Karpas-422 (cell line): ENCODE measurements at regions not wholly inside any gene's neighbourhood (a gene's known extent, or its start where the extent isn't known, plus 50 kb on each side); places are given as distances from the start of the nearest gene placed in this dataset.

ENCODE experiments used
- DNase-seq: peaks from one replicate; pipeline ENCODE4 v3.0.0-alpha.2; 2015
- H2AFZ ChIP-seq: fragments of 200-600 bp; sonication (generic); 2 replicates; pipeline ENCODE4 v1.6.1; 2014; ENCODE audit warnings: antibody characterized with exemption, low read length, mixed read lengths
- H3K27ac ChIP-seq: fragments of 200-600 bp; sonication (generic); 2 replicates; pipeline ENCODE4 v1.5.1; 2014; ENCODE audit warnings: mild to moderate bottlenecking, low read length, moderate library complexity
- H3K27me3 ChIP-seq: fragments of 200-600 bp; sonication (generic); 2 replicates; pipeline ENCODE4 v1.6.1; 2014; ENCODE audit warnings: low read length, mixed read lengths
- H3K36me3 ChIP-seq: fragments of 200-600 bp; sonication (generic); 2 replicates; pipeline ENCODE4 v1.6.1; 2014; ENCODE audit warnings: low read length, mixed read lengths; ENCODE audit not compliant: insufficient read depth
- H3K4me1 ChIP-seq: fragments of 200-600 bp; sonication (generic); 2 replicates; pipeline ENCODE4 v1.6.1; 2014; ENCODE audit warnings: mild to moderate bottlenecking, low read length, mixed read lengths
- H3K4me2 ChIP-seq: fragments of 200-600 bp; sonication (generic); 2 replicates; pipeline ENCODE4 v1.6.1; 2014; ENCODE audit warnings: low read length, low read depth, mild to moderate bottlenecking; ENCODE audit not compliant: poor library complexity, severe bottlenecking
- H3K4me3 ChIP-seq: fragments of 200-600 bp; sonication (generic); 2 replicates; pipeline ENCODE4 v1.5.1; 2014; ENCODE audit warnings: mild to moderate bottlenecking, antibody characterized with exemption, low read length, mixed read lengths
- H3K79me2 ChIP-seq: fragments of 200-600 bp; sonication (generic); 2 replicates; pipeline ENCODE4 v1.6.1; 2014; ENCODE audit warnings: mild to moderate bottlenecking, low read length, mixed read lengths
- H3K9ac ChIP-seq: fragments of 200-600 bp; sonication (generic); 2 replicates; pipeline ENCODE4 v1.6.0; 2014; ENCODE audit warnings: low read length
- H3K9me2 ChIP-seq: fragments of 200-600 bp; sonication (generic), shearing (Covaris generic); replicated peaks from 2 replicates; pipeline ENCODE4 v1.6.0; 2014; ENCODE audit warnings: mild to moderate bottlenecking, low read length, moderate library complexity; ENCODE audit not compliant: insufficient read depth
- H3K9me3 ChIP-seq: fragments of 300-700, 200-600 bp; sonication (generic); 2 replicates; pipeline ENCODE4 v1.6.1; 2014; ENCODE audit warnings: low read length, mixed read lengths
- H4K20me1 ChIP-seq: fragments of 200-600 bp; sonication (generic); 2 replicates; pipeline ENCODE4 v1.6.1; 2014; ENCODE audit warnings: mild to moderate bottlenecking, antibody characterized with exemption, low read length, low read depth; ENCODE audit not compliant: insufficient read depth

DNA sequence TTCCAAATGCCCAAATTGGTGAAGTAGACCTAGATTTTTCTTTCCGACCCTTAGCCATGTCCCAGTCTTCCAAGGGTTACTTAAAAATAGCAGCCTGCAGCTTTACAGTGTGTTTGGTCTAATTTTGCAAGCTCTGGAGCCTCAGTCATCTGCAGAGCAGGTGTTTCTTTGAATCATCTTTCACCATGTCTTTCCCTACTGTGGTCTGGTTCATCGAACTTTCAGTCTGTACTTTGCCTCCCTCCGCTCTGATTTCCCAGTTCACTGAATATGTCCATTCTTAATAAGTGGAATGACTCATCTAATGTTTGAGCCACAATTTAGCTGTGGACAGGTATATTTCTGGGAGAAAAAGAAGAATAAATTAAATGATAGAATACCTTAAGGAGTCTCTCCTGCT lies 1060.7 kb downstream of the EFNA5 start:
- Histone ChIP-seq H3K9ac (no peak overlapping the region), H3K4me2 (no peak overlapping the region), H3K9me2 (no peaks in the 10 kb centered on the region), H4K20me1 (no peaks in the 10 kb centered on the region), H3K36me3 (no peaks in the 10 kb centered on the region), H3K27me3 (no peaks in the 10 kb centered on the region), H3K9me3 (peaks cover 15% of the 10 kb centered on the region), H3K27ac (no peak overlapping the region), H3K4me3 (no peak overlapping the region), H2AFZ (no peak overlapping the region), H3K79me2 (no peaks in the 10 kb centered on the region), H3K4me1 (no peaks in the 10 kb centered on the region)
- DNase-seq: no peak

DNA sequence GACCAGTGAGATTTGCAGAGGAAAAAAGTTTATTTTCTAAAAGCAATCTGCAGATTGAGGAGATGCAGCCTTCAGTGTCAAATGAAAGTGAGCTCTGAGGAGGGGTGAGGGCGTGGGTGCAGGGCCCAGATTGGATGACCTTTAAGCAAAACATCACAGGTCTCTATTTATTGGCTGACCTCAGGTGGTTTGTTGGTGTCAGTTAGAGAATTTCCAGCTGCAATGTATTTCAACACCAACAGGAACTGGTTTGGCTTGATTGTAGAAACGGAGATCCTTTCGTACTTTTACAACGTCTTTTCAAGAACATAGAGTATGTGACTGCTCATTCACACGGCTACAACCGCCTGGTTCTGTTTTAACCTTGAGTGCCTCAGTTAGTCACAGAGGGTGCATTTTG lies 1069.1 kb downstream of the EFNA5 start:
- Histone ChIP-seq H3K9me3 (peaks cover 21% of the 10 kb centered on the region), H3K36me3 (no peaks in the 10 kb centered on the region), H3K4me1 (no peaks in the 10 kb centered on the region), H3K79me2 (no peaks in the 10 kb centered on the region), H3K27ac (no peak overlapping the region), H4K20me1 (no peaks in the 10 kb centered on the region), H3K9me2 (no peaks in the 10 kb centered on the region), H3K4me3 (no peak overlapping the region), H2AFZ (no peak overlapping the region), H3K4me2 (no peak overlapping the region), H3K27me3 (no peaks in the 10 kb centered on the region), H3K9ac (no peak overlapping the region)
- DNase-seq: no peak

DNA sequence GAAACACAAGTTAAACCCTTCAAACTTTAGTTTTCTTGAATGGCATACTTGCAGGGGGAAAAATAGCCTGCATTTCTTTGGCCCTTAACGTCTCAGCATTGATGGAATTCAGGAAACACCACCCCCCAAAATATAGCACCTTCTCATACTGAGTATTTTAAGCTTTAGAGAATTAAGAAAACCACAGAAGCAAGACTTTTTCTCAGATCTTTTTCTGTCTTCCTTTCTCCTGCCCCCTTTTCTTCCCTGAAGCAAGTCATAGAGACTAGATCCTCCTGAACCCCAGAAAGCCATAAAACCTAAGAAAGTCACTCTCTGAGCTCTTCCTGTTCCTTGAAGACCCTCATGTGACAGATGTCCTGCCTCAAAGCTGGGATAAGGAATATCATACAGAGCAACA lies 1069.9 kb downstream of the EFNA5 start:
- no peaks in the 10 kb centered on the region for H3K9me2 ChIP-seq
- no peak overlapping the region for H2AFZ ChIP-seq
- H3K9ac ChIP-seq: no peak overlapping the region
- H3K27me3 ChIP-seq: no peaks in the 10 kb centered on the region
- no peak for DNase-seq
- peaks cover 16% of the 10 kb centered on the region for H3K9me3 ChIP-seq
- no peak overlapping the region for H3K4me2 ChIP-seq
- no peaks in the 10 kb centered on the region for H4K20me1 ChIP-seq
- H3K79me2 ChIP-seq: no peaks in the 10 kb centered on the region
- no peaks in the 10 kb centered on the region for H3K36me3 ChIP-seq
- no peaks in the 10 kb centered on the region for H3K4me1 ChIP-seq
- no peak overlapping the region for H3K27ac ChIP-seq
- no peak overlapping the region for H3K4me3 ChIP-seq

GRCh38 chr5:106595864-106596263 lies 1074.9 kb downstream of the EFNA5 start:
- Histone ChIP-seq H3K9me3 (peaks cover 17% of the 10 kb centered on the region), H3K27ac (no peak overlapping the region), H3K79me2 (no peaks in the 10 kb centered on the region), H2AFZ (no peak overlapping the region), H3K9ac (no peak overlapping the region), H3K4me3 (no peak overlapping the region), H3K4me1 (no peaks in the 10 kb centered on the region), H3K9me2 (no peaks in the 10 kb centered on the region), H4K20me1 (no peaks in the 10 kb centered on the region), H3K4me2 (no peak overlapping the region), H3K27me3 (no peaks in the 10 kb centered on the region), H3K36me3 (no peaks in the 10 kb centered on the region)
- no peak for DNase-seq

DNA sequence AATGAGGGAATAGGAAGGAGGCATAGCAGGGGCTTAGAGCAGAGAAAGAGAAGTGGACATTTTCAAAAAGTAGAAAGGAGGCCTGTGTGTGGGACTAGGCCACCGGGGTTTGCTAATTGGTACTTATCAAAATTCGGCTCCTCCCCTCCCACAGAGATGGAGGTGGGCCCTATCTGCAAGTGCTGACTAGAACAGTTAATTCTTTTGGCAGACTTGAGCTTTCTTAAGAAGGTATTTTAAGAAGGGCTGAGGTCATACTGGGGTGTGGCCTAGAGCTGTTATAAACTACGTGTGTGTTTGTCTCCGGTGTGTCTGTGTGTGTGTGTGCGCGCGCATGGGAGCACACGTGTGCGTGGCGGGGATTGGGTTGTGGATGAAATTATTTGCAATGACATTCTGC lies 1086.5 kb downstream of the EFNA5 start:
- Histone ChIP-seq H3K9ac (no peak overlapping the region), H2AFZ (peak overlapping the region; percentile 26; the same call in 1 of the 2 replicates), H3K27me3 (no peaks in the 10 kb centered on the region), H3K36me3 (no peaks in the 10 kb centered on the region), H3K27ac (no peak overlapping the region), H3K4me3 (no peak overlapping the region), H3K79me2 (no peaks in the 10 kb centered on the region), H3K4me1 (no peaks in the 10 kb centered on the region), H4K20me1 (no peaks in the 10 kb centered on the region), H3K9me2 (no peaks in the 10 kb centered on the region), H3K9me3 (peaks cover 33% of the 10 kb centered on the region), H3K4me2 (no peak overlapping the region)
- DNase-seq: no peak

- no peak overlapping the region for H3K4me3 ChIP-seq
- H3K9me3 ChIP-seq: peaks cover 26% of the 10 kb centered on the region
Observed at GRCh38 chr5:106578736-106579135, 1092.0 kb downstream of the EFNA5 start.

DNA sequence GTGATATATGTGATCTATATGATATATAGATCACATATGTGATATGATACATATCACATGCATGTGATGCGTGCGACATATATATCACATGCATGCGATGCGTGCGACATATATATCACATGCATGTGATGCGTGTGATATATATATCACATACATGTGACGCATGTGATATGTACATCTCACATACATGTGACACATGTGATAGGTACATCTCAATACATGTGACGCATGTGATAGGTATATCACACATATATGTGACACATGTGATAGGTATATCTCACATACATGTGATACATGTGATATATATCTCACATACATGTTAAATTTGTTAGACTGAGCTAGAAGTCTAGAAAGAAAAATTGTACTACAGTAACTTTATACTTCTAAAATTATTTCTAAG lies 1095.9 kb downstream of the EFNA5 start:
- no peak overlapping the region for H3K4me3 ChIP-seq
- no peak for DNase-seq
- H3K4me2 ChIP-seq: no peak overlapping the region
- H3K9me2 ChIP-seq: no peaks in the 10 kb centered on the region
- no peaks in the 10 kb centered on the region for H4K20me1 ChIP-seq
- H2AFZ ChIP-seq: no peak overlapping the region
- no peaks in the 10 kb centered on the region for H3K79me2 ChIP-seq
- H3K36me3 ChIP-seq: no peaks in the 10 kb centered on the region
- no peak overlapping the region for H3K9ac ChIP-seq
- H3K27ac ChIP-seq: no peak overlapping the region
- H3K4me1 ChIP-seq: no peaks in the 10 kb centered on the region
- H3K9me3 ChIP-seq: peaks cover 20% of the 10 kb centered on the region
- H3K27me3 ChIP-seq: no peaks in the 10 kb centered on the region

More at GRCh38 chr5:106578736-106579135, 1092.0 kb downstream of the EFNA5 start:
- no peak for DNase-seq
- Histone ChIP-seq H3K9me2 (no peaks in the 10 kb centered on the region), H4K20me1 (no peaks in the 10 kb centered on the region), H3K4me2 (no peak overlapping the region), H3K9ac (no peak overlapping the region), H3K27ac (no peak overlapping the region), H3K4me1 (no peaks in the 10 kb centered on the region), H3K79me2 (no peaks in the 10 kb centered on the region), H3K27me3 (no peaks in the 10 kb centered on the region), H3K36me3 (no peaks in the 10 kb centered on the region), H2AFZ (no peak overlapping the region)

DNA sequence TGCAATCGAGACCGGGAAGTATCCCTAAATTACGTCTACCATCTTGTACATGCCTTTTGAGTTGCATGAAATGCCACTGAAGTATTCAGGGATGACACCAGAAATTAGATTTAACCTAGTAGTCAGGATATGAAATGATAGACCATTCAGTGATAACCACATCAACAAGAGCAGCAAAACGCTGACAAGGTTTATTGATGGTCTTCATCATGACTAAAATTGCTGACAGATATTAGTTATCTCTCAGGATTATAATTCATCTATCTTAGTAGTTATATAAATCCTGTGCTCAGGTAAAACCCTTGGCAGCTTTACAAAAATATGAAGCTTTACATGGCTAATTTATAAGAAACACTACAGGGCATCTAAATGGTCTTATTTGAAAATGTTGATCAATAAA lies 1104.7 kb downstream of the EFNA5 start:
- H3K9me2 ChIP-seq: no peaks in the 10 kb centered on the region
- no peak for DNase-seq
- H3K4me2 ChIP-seq: no peak overlapping the region
- H3K9me3 ChIP-seq: peaks cover 30% of the 10 kb centered on the region
- H3K36me3 ChIP-seq: no peaks in the 10 kb centered on the region
- H3K27me3 ChIP-seq: no peaks in the 10 kb centered on the region
- H4K20me1 ChIP-seq: no peaks in the 10 kb centered on the region
- no peak overlapping the region for H3K27ac ChIP-seq
- H3K79me2 ChIP-seq: no peaks in the 10 kb centered on the region
- H3K9ac ChIP-seq: no peak overlapping the region
- H2AFZ ChIP-seq: no peak overlapping the region
- H3K4me1 ChIP-seq: no peaks in the 10 kb centered on the region
- H3K4me3 ChIP-seq: no peak overlapping the region

- Histone ChIP-seq H3K4me1 (no peaks in the 10 kb centered on the region), H3K4me3 (no peak overlapping the region), H3K27ac (no peak overlapping the region), H3K36me3 (no peaks in the 10 kb centered on the region), H3K9me3 (peaks cover 57% of the 10 kb centered on the region), H3K27me3 (no peaks in the 10 kb centered on the region), H3K9ac (no peak overlapping the region), H2AFZ (no peak overlapping the region), H3K4me2 (no peak overlapping the region), H3K9me2 (no peaks in the 10 kb centered on the region), H4K20me1 (no peaks in the 10 kb centered on the region), H3K79me2 (no peaks in the 10 kb centered on the region)
- no peak for DNase-seq
Observed at GRCh38 chr5:106545325-106545724, 1125.4 kb downstream of the EFNA5 start.
